ENCODE measurements at regions not wholly inside any gene's neighbourhood (a gene's known extent, or its start where the extent isn't known, plus 50 kb on each side); places are given as distances from the start of the nearest gene placed in this dataset.
"Not testable (repeated sequence)": the region's sequence is repeated elsewhere in the genome, so short reads cannot be mapped to it uniquely, and the experiment has no call there.

- DNase-seq (ENCODE audit: low spot score) = no peak
Observed at GRCh38 chr20:41784209-41784958, 166.2 kb upstream of the CHD6 start.

- DNase-seq (ENCODE audit: low spot score) = no peak
Observed at GRCh38 chr20:41783423-41784208, 165.4 kb upstream of the CHD6 start.

GRCh38 chr20:41782730-41783406 lies 164.7 kb upstream of the CHD6 start:
- no peak for DNase-seq (ENCODE audit: low spot score)

- no peak for DNase-seq (ENCODE audit: low spot score)
Observed at GRCh38 chr20:41782255-41782654, 164.1 kb upstream of the CHD6 start.

- DNase-seq (ENCODE audit: low spot score) = no peak
Observed at GRCh38 chr20:41776421-41776820, 158.2 kb upstream of the CHD6 start.

GRCh38 chr20:41774291-41774690 lies 156.1 kb upstream of the CHD6 start:
- no peak for DNase-seq (ENCODE audit: low spot score)

GRCh38 chr20:41770965-41771364 lies 152.8 kb upstream of the CHD6 start:
- no peak for DNase-seq (ENCODE audit: low spot score)

GRCh38 chr20:41770427-41770826 lies 152.2 kb upstream of the CHD6 start:
- no peak for DNase-seq (ENCODE audit: low spot score)

GRCh38 chr20:41769592-41770018 lies 151.4 kb upstream of the CHD6 start:
- no peak for DNase-seq (ENCODE audit: low spot score)

- no peak for DNase-seq (ENCODE audit: low spot score)
Observed at GRCh38 chr20:41750137-41750536, 132.0 kb upstream of the CHD6 start.

GRCh38 chr20:41748756-41749582 lies 130.8 kb upstream of the CHD6 start:
- no peak for DNase-seq (ENCODE audit: low spot score)

GRCh38 chr20:41748051-41748450 lies 129.9 kb upstream of the CHD6 start:
- no peak for DNase-seq (ENCODE audit: low spot score)

- DNase-seq (ENCODE audit: low spot score) = no peak
Observed at GRCh38 chr20:41747226-41747625, 129.0 kb upstream of the CHD6 start.

- DNase-seq (ENCODE audit: low spot score) = no peak
Observed at GRCh38 chr20:41746635-41747034, 128.5 kb upstream of the CHD6 start.

- peak; percentile 32 for DNase-seq (ENCODE audit: low spot score)
Observed at GRCh38 chr20:41738604-41739206, 120.5 kb upstream of the CHD6 start.

GRCh38 chr20:41735949-41736348 lies 117.8 kb upstream of the CHD6 start:
- no peak for DNase-seq (ENCODE audit: low spot score)

- DNase-seq (ENCODE audit: low spot score) = peak; percentile 47
Observed at GRCh38 chr20:41734506-41734945, 116.3 kb upstream of the CHD6 start.

- DNase-seq (ENCODE audit: low spot score) = no peak
Observed at GRCh38 chr20:41733151-41733550, 115.0 kb upstream of the CHD6 start.

GRCh38 chr20:41731198-41731597 lies 113.0 kb upstream of the CHD6 start:
- DNase-seq (ENCODE audit: low spot score) = not testable (repeated sequence)

GRCh38 chr20:41727681-41728080 lies 109.5 kb upstream of the CHD6 start:
- not testable (repeated sequence) for DNase-seq (ENCODE audit: low spot score)

GRCh38 chr20:41726727-41727126 lies 108.5 kb upstream of the CHD6 start:
- no peak for DNase-seq (ENCODE audit: low spot score)
